Panc1 (cell line): ENCODE measurements at regions not wholly inside any gene's neighbourhood (a gene's known extent, or its start where the extent isn't known, plus 50 kb on each side); places are given as distances from the start of the nearest gene placed in this dataset.

Experiments used
- ATAC-seq: fragments of 200-7000 bp; cut with Tn5 transposase; 2 replicates; pipeline ENCODE4 v1.9.1; 2020; ENCODE audit warnings: mild to moderate bottlenecking, moderate library complexity
- BruUV-seq: library from RNA; stranded (reverse); fragments of 400-500 nt; replicated peaks from 2 replicates; lab custom pipeline; 2021; lab: Mats Ljungman, UMichigan
- CTCF ChIA-PET: fragments of 300-600 bp; sonication (Branson Sonifier 250); formaldehyde crosslinking; loops from one replicate; lab custom pipeline; 2022; ENCODE audit warnings: antibody characterized with exemption; lab: Charles Lee
- POLR2A ChIA-PET: fragments of 300-600 bp; sonication (Branson Sonifier 250); formaldehyde crosslinking; loops from one replicate; lab custom pipeline; 2022; ENCODE audit warnings: antibody characterized with exemption; lab: Charles Lee
- DNase-seq: peaks from one replicate; pipeline ENCODE4 v3.0.0-alpha.2; 2010; ENCODE audit warnings: low read depth, low spot score
- H3K27ac ChIP-seq: 2 replicates; pipeline ENCODE4 v1.5.1; 2011; ENCODE audit warnings: mild to moderate bottlenecking, low read length, inconsistent platforms
- H3K27me3 ChIP-seq: fragments of 200-500 bp; sonication (Bioruptor generic); 2 replicates; pipeline ENCODE4 v1.6.0; 2014; ENCODE audit warnings: low read length, inconsistent platforms; ENCODE audit not compliant: control insufficient read depth, insufficient read depth
- H3K36me3 ChIP-seq: fragments of 200-500 bp; sonication (Bioruptor generic); 2 replicates; pipeline ENCODE4 v1.5.1; 2014; ENCODE audit warnings: inconsistent platforms, mild to moderate bottlenecking, low read length, moderate library complexity; ENCODE audit not compliant: control insufficient read depth, insufficient read depth
- H3K4me1 ChIP-seq: 2 replicates; pipeline ENCODE4 v1.5.1; 2011; ENCODE audit warnings: inconsistent platforms, mild to moderate bottlenecking, low read length, moderate library complexity; ENCODE audit not compliant: control insufficient read depth, insufficient read depth
- H3K4me3 ChIP-seq, 2 experiments: 2 replicates each; pipeline ENCODE4 v1.5.1; 2011 to 2012; ENCODE audit warnings: low read depth in 2 of 2, low read length in 2 of 2, mild to moderate bottlenecking in 2 of 2, inconsistent platforms in 1 of 2, moderate library complexity in 1 of 2
- H3K9me3 ChIP-seq: fragments of 200-500 bp; sonication (Bioruptor generic); 2 replicates; pipeline ENCODE4 v1.5.1; 2014; ENCODE audit warnings: low read depth, mild to moderate bottlenecking, inconsistent platforms, low read length, moderate library complexity; ENCODE audit not compliant: control insufficient read depth, insufficient read depth
- POLR2AphosphoS5 ChIP-seq: IDR thresholded peaks from 2 replicates; pipeline ENCODE4 v1.6.1; 2012; ENCODE audit warnings: mild to moderate bottlenecking, low read depth, low read length, moderate library complexity
- SIN3A ChIP-seq: IDR thresholded peaks from 2 replicates; pipeline ENCODE4 v1.6.1; 2012; ENCODE audit warnings: low read depth, mild to moderate bottlenecking, low read length, moderate library complexity, borderline replicate concordance; ENCODE audit not compliant: insufficient read depth
- TCF7L2 ChIP-seq: IDR thresholded peaks from 2 replicates; pipeline ENCODE4 v1.6.1; 2011; ENCODE audit warnings: mild to moderate bottlenecking, low read depth, low read length, inconsistent platforms
- in situ Hi-C: cut with HindIII; loops from 2 replicates; pipeline ENCODE4 v1.10.0; 2016; ENCODE audit warnings: low sequenced_read_pairs, low pct_unique_long_range_greater_than_20kb
- intact Hi-C: fragments of 100-400 bp; cut with micrococcal nuclease; formaldehyde crosslinking; loops from one replicate; pipeline ENCODE4 v1.10.0; 2022; ENCODE audit not compliant: unreplicated experiment
- TF ChIP-seq, protein P1 (sequence below): fragments of 450-650 bp; IDR thresholded peaks from 2 replicates; pipeline ENCODE4 v1.5.1; 2017; ENCODE audit warnings: mild to moderate bottlenecking
- TF ChIP-seq, protein P2 (sequence below), 2 experiments: IDR thresholded peaks; 2 replicates each; pipeline ENCODE4 v1.6.1; 2011 to 2012; ENCODE audit warnings: low read depth in 2 of 2, control low read depth in 1 of 2, low read length in 1 of 2, mild to moderate bottlenecking in 1 of 2, moderate library complexity in 1 of 2; ENCODE audit not compliant: insufficient read depth in 1 of 2

DNA sequence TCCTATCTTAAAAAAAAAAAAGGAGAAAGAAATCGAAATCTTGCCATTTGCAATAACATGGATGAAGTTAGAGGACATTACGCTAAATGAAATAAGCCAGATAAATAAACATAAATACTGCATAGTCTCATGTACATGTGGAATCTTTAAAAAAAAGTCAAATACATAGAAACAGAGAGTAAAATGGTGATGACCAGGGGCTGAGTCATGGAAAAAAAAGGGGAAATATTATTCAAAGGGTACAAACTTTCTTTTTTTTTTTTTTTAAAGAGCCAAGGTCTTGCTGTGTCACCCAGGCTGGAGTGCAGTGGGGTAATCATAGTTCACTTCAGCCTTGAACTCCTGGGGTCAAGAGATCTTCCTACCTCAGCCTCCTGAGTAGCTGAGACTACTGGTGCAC is 310.1 kb downstream of the ZNF608 start:
- POLR2A ChIA-PET: no interaction called here
- in situ Hi-C loops: no loop called here
- TF ChIP-seq POLR2AphosphoS5 (no peak), TCF7L2 (no peak), SIN3A (no peak)
- TF ChIP-seq, protein P1, sequence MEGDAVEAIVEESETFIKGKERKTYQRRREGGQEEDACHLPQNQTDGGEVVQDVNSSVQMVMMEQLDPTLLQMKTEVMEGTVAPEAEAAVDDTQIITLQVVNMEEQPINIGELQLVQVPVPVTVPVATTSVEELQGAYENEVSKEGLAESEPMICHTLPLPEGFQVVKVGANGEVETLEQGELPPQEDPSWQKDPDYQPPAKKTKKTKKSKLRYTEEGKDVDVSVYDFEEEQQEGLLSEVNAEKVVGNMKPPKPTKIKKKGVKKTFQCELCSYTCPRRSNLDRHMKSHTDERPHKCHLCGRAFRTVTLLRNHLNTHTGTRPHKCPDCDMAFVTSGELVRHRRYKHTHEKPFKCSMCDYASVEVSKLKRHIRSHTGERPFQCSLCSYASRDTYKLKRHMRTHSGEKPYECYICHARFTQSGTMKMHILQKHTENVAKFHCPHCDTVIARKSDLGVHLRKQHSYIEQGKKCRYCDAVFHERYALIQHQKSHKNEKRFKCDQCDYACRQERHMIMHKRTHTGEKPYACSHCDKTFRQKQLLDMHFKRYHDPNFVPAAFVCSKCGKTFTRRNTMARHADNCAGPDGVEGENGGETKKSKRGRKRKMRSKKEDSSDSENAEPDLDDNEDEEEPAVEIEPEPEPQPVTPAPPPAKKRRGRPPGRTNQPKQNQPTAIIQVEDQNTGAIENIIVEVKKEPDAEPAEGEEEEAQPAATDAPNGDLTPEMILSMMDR: no peak
- TF ChIP-seq, protein P2, sequence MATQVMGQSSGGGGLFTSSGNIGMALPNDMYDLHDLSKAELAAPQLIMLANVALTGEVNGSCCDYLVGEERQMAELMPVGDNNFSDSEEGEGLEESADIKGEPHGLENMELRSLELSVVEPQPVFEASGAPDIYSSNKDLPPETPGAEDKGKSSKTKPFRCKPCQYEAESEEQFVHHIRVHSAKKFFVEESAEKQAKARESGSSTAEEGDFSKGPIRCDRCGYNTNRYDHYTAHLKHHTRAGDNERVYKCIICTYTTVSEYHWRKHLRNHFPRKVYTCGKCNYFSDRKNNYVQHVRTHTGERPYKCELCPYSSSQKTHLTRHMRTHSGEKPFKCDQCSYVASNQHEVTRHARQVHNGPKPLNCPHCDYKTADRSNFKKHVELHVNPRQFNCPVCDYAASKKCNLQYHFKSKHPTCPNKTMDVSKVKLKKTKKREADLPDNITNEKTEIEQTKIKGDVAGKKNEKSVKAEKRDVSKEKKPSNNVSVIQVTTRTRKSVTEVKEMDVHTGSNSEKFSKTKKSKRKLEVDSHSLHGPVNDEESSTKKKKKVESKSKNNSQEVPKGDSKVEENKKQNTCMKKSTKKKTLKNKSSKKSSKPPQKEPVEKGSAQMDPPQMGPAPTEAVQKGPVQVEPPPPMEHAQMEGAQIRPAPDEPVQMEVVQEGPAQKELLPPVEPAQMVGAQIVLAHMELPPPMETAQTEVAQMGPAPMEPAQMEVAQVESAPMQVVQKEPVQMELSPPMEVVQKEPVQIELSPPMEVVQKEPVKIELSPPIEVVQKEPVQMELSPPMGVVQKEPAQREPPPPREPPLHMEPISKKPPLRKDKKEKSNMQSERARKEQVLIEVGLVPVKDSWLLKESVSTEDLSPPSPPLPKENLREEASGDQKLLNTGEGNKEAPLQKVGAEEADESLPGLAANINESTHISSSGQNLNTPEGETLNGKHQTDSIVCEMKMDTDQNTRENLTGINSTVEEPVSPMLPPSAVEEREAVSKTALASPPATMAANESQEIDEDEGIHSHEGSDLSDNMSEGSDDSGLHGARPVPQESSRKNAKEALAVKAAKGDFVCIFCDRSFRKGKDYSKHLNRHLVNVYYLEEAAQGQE (IDR thresholded peaks at IDR 0.05; ENCODE audit: insufficient read depth in 1 of 2, low read depth in 2 of 2, low read length in 1 of 2): no peak
- no TSS peak for BruUV-seq
- CTCF ChIA-PET: no interaction called here
- Histone ChIP-seq H3K4me1 (no peaks in the 10 kb centered on the region), H3K27me3 (no peaks in the 10 kb centered on the region), H3K27ac (no peak overlapping the region), H3K9me3 (peaks cover 6% of the 10 kb centered on the region; the same call in 1 of the 2 replicates), H3K4me3 (no peak overlapping the region), H3K36me3 (no peaks in the 10 kb centered on the region)
- ATAC-seq (no peak), DNase-seq (no peak)
- intact Hi-C loops: no loop called here

GRCh38 chr5:124433170-124433569 is 313.3 kb downstream of the ZNF608 start:
- H3K27me3 ChIP-seq: no peaks in the 10 kb centered on the region
- in situ Hi-C loops (no loop called here), intact Hi-C loops (no loop called here)
- H3K9me3 ChIP-seq: peaks cover 6% of the 10 kb centered on the region; the same call in 1 of the 2 replicates
- no peak overlapping the region for H3K4me3 ChIP-seq
- no TSS peak for BruUV-seq
- DNase-seq (no peak), ATAC-seq (no peak)
- POLR2A ChIA-PET: no interaction called here
- no peaks in the 10 kb centered on the region for H3K36me3 ChIP-seq
- TF ChIP-seq POLR2AphosphoS5 (no peak), SIN3A (no peak), TCF7L2 (no peak)
- TF ChIP-seq, protein P2 (IDR thresholded peaks at IDR 0.05; ENCODE audit: insufficient read depth in 1 of 2, low read depth in 2 of 2, low read length in 1 of 2): no peak
- TF ChIP-seq, protein P1: no peak
- no peak overlapping the region for H3K27ac ChIP-seq
- H3K4me1 ChIP-seq: no peaks in the 10 kb centered on the region
- CTCF ChIA-PET: no interaction called here
